Loucy (cell line): ENCODE measurements at regions not wholly inside any gene's neighbourhood (a gene's known extent, or its start where the extent isn't known, plus 50 kb on each side); places are given as distances from the start of the nearest gene placed in this dataset.

Source experiments
- CTCF ChIP-seq: fragments of 200-600 bp; sonication (generic); conservative IDR thresholded peaks from 2 replicates; pipeline ENCODE4 v1.5.1; 2014; ENCODE audit warnings: mild to moderate bottlenecking, antibody characterized with exemption, low read length
- EZH2phosphoT487 ChIP-seq: fragments of 200-600 bp; IDR thresholded peaks from 2 replicates; pipeline ENCODE4 v1.6.1; 2018; ENCODE audit warnings: antibody characterized with exemption, mild to moderate bottlenecking, moderate library complexity, borderline replicate concordance

- TF ChIP-seq CTCF (no peak), EZH2phosphoT487 (no peak)
These were observed 114.1 kb upstream of the LMCD1 start for GRCh38 chr3:8387571-8387970.
